OCI-LY1 (cell line): ENCODE measurements at regions not wholly inside any gene's neighbourhood (a gene's known extent, or its start where the extent isn't known, plus 50 kb on each side); places are given as distances from the start of the nearest gene placed in this dataset.

Experiments used
- EZH2 ChIP-seq: fragments of 200-600 bp; sonication (generic), shearing (Covaris generic); IDR thresholded peaks from 2 replicates; pipeline ENCODE4 v1.8.0; 2017; ENCODE audit warnings: borderline replicate concordance, mixed run types, mild to moderate bottlenecking, antibody characterized with exemption, low read length, moderate library complexity, mixed read lengths
- TF ChIP-seq, protein P1 (sequence below): fragments of 200-600 bp; sonication (generic), shearing (Covaris generic); IDR thresholded peaks from 2 replicates; pipeline ENCODE4 v1.5.1; 2017; ENCODE audit warnings: mild to moderate bottlenecking, antibody characterized with exemption, low read length, moderate library complexity, mixed read lengths

DNA sequence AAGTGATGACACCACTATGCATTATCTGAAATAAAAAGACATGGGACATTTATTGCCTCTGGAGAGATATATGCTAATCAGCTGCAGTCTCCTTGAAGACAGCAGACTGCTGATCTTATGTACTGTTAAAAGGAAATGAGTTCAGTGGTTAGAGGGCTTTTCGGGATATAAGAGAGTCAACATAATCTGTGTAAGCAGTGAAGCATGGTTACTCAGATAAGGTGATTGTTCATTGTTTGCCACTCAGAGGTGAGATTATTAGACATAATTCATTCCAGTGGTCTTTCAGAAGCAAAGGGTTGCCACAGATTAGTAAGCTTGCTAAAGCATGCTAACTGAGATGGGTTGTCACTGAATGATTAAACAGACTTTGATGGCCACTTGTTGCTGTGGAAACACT is 1450.7 kb upstream of the ADGRB3 start:
- TF ChIP-seq, protein P1, sequence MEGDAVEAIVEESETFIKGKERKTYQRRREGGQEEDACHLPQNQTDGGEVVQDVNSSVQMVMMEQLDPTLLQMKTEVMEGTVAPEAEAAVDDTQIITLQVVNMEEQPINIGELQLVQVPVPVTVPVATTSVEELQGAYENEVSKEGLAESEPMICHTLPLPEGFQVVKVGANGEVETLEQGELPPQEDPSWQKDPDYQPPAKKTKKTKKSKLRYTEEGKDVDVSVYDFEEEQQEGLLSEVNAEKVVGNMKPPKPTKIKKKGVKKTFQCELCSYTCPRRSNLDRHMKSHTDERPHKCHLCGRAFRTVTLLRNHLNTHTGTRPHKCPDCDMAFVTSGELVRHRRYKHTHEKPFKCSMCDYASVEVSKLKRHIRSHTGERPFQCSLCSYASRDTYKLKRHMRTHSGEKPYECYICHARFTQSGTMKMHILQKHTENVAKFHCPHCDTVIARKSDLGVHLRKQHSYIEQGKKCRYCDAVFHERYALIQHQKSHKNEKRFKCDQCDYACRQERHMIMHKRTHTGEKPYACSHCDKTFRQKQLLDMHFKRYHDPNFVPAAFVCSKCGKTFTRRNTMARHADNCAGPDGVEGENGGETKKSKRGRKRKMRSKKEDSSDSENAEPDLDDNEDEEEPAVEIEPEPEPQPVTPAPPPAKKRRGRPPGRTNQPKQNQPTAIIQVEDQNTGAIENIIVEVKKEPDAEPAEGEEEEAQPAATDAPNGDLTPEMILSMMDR: no peak
- no peak for TF ChIP-seq EZH2
